ENCODE measurements at regions not wholly inside any gene's neighbourhood (a gene's known extent, or its start where the extent isn't known, plus 50 kb on each side); places are given as distances from the start of the nearest gene placed in this dataset.

GRCh38 chr6:119735530-119735929 lies 386.0 kb upstream of the MAN1A1 start:
- Histone ChIP-seq H2AFZ (ENCODE audit: control insufficient read depth, low read length) (no peak overlapping the region), H3K9me3 (ENCODE audit: control insufficient read depth, low read depth, low read length) (no peaks in the 10 kb centered on the region), H3K4me2 (ENCODE audit: control insufficient read depth, extremely low read depth, insufficient read depth, low read depth, low read length) (no peak overlapping the region), H3K36me3 (ENCODE audit: control insufficient read depth in 2 of 2, extremely low read depth in 1 of 2, insufficient read depth in 2 of 2, low read length in 2 of 2) (no peaks in the 10 kb centered on the region), H3K4me3 (ENCODE audit: control insufficient read depth in 2 of 3, extremely low read depth in 1 of 3, insufficient read depth in 2 of 3, low read depth in 1 of 3, low read length in 3 of 3) (no peak overlapping the region), H3K9ac (ENCODE audit: control insufficient read depth, extremely low read depth, insufficient read depth, low read length) (no peak overlapping the region), H3K4me1 (ENCODE audit: control insufficient read depth, extremely low read depth, insufficient read depth, low read length) (no peaks in the 10 kb centered on the region), H3K9me1 (ENCODE audit: control insufficient read depth, extremely low read depth, insufficient read depth, low read length) (no peaks in the 10 kb centered on the region), H4K20me1 (ENCODE audit: control insufficient read depth, extremely low read depth, insufficient read depth, low read length) (no peaks in the 10 kb centered on the region), H3K27ac (ENCODE audit: control insufficient read depth, insufficient read depth, low read length) (no peak overlapping the region), H3K27me3 (ENCODE audit: control insufficient read depth, extremely low read depth, insufficient read depth, low read length) (no peaks in the 10 kb centered on the region), H3K79me2 (ENCODE audit: control insufficient read depth, insufficient read depth, low read length) (no peaks in the 10 kb centered on the region)
- DNase-seq (ENCODE audit: low read depth, low spot score) (no peak), FAIRE-seq (no peak)
- dilution Hi-C loops (cut with MboI; ENCODE audit: extremely low pct_ligation_motif_present, low sequenced_read_pairs), result no loop called here
- TF ChIP-seq CTCF (optimal IDR thresholded peaks at IDR 0.05 in 1 of 3, IDR thresholded peaks at IDR 0.05 in 1 of 3, conservative IDR thresholded peaks at IDR 0.05 in 1 of 3; ENCODE audit: extremely low read depth in 1 of 3, insufficient read depth in 2 of 3, low read length in 3 of 3) (no peak), EZH2 (IDR thresholded peaks at IDR 0.05; ENCODE audit: low read length) (no peak)

- no peak overlapping the region for H3K4me3 ChIP-seq (ENCODE audit: control insufficient read depth in 2 of 3, extremely low read depth in 1 of 3, insufficient read depth in 2 of 3, low read depth in 1 of 3, low read length in 3 of 3)
- no peaks in the 10 kb centered on the region for H3K27me3 ChIP-seq (ENCODE audit: control insufficient read depth, extremely low read depth, insufficient read depth, low read length)
- H2AFZ ChIP-seq (ENCODE audit: control insufficient read depth, low read length), result no peak overlapping the region
- no peaks in the 10 kb centered on the region for H3K9me3 ChIP-seq (ENCODE audit: control insufficient read depth, low read depth, low read length)
- no peaks in the 10 kb centered on the region for H3K4me1 ChIP-seq (ENCODE audit: control insufficient read depth, extremely low read depth, insufficient read depth, low read length)
- H3K4me2 ChIP-seq (ENCODE audit: control insufficient read depth, extremely low read depth, insufficient read depth, low read depth, low read length), result no peak overlapping the region
- H3K9me1 ChIP-seq (ENCODE audit: control insufficient read depth, extremely low read depth, insufficient read depth, low read length), result no peaks in the 10 kb centered on the region
- FAIRE-seq (no peak), DNase-seq (ENCODE audit: low read depth, low spot score) (no peak)
- no peak overlapping the region for H3K27ac ChIP-seq (ENCODE audit: control insufficient read depth, insufficient read depth, low read length)
- H4K20me1 ChIP-seq (ENCODE audit: control insufficient read depth, extremely low read depth, insufficient read depth, low read length), result no peaks in the 10 kb centered on the region
- dilution Hi-C loops (cut with MboI; ENCODE audit: extremely low pct_ligation_motif_present, low sequenced_read_pairs), result no loop called here
- TF ChIP-seq CTCF (optimal IDR thresholded peaks at IDR 0.05 in 1 of 3, IDR thresholded peaks at IDR 0.05 in 1 of 3, conservative IDR thresholded peaks at IDR 0.05 in 1 of 3; ENCODE audit: extremely low read depth in 1 of 3, insufficient read depth in 2 of 3, low read length in 3 of 3) (no peak), EZH2 (IDR thresholded peaks at IDR 0.05; ENCODE audit: low read length) (no peak)
- H3K9ac ChIP-seq (ENCODE audit: control insufficient read depth, extremely low read depth, insufficient read depth, low read length), result no peak overlapping the region
- H3K79me2 ChIP-seq (ENCODE audit: control insufficient read depth, insufficient read depth, low read length), result no peaks in the 10 kb centered on the region
- H3K36me3 ChIP-seq (ENCODE audit: control insufficient read depth in 2 of 2, extremely low read depth in 1 of 2, insufficient read depth in 2 of 2, low read length in 2 of 2), result no peaks in the 10 kb centered on the region
These were observed 384.7 kb upstream of the MAN1A1 start for GRCh38 chr6:119734227-119734626.

All from keratinocyte (primary cell).